B cell (primary cell): ENCODE measurements at regions not wholly inside any gene's neighbourhood (a gene's known extent, or its start where the extent isn't known, plus 50 kb on each side); places are given as distances from the start of the nearest gene placed in this dataset.

Experiments
- ATAC-seq: fragments of 200-7000 bp; cut with Tn5 transposase; one replicate; pipeline ENCODE4 v1.10.0; 2021; ENCODE audit warnings: low read depth, mild to moderate bottlenecking, moderate number of reproducible peaks, moderate library complexity
- CTCF ChIA-PET: fragments of 350-600 bp; sonication (Branson Sonifier 250); formaldehyde crosslinking; loops from one replicate; lab custom pipeline; 2021; ENCODE audit warnings: antibody characterized with exemption, inconsistent platforms; lab: Charles Lee
- POLR2A ChIA-PET: fragments of 350-600 bp; sonication (Branson Sonifier 250); formaldehyde crosslinking; loops from one replicate; lab custom pipeline; 2021; ENCODE audit warnings: antibody characterized with exemption; lab: Charles Lee
- DNase-seq: peaks from one replicate; pipeline ENCODE4 v3.0.0; 2013
- H2AFZ ChIP-seq: 2 replicates; pipeline ENCODE4 v1.6.1; 2012; ENCODE audit warnings: mild to moderate bottlenecking, low read depth, low read length; ENCODE audit not compliant: insufficient read depth, poor library complexity, severe bottlenecking
- H3K27ac ChIP-seq, 2 donors: 1 replicate in 1 of 2; 2 replicates in 1 of 2; pipeline ENCODE4 v1.5.1; 2012 to 2013; ENCODE audit warnings: low read length in 2 of 2, mild to moderate bottlenecking in 2 of 2, moderate library complexity in 1 of 2
- H3K27me3 ChIP-seq, 4 experiments: fragments of 200-600 bp in 1 of 4; sonication (generic) in 1 of 4; replicated peaks in 1 of 4; 1 replicate in 2 of 4; 2 replicates in 2 of 4; pipeline versions ENCODE4 v1.6.1 to v1.7.0; 2013 to 2016; ENCODE audit warnings: low read length in 3 of 4, mild to moderate bottlenecking in 2 of 4, mixed read lengths in 1 of 4, moderate library complexity in 1 of 4; ENCODE audit not compliant: insufficient read depth in 4 of 4, control insufficient read depth in 3 of 4; ENCODE audit errors: control extremely low read depth in 1 of 4
- H3K36me3 ChIP-seq, 2 experiments: replicated peaks in 1 of 2; 1 replicate in 1 of 2; 2 replicates in 1 of 2; pipeline versions ENCODE4 v1.6.1 to v1.7.1; 2013; ENCODE audit warnings: low read length in 1 of 2; ENCODE audit not compliant: insufficient read depth in 2 of 2, control insufficient read depth in 1 of 2; ENCODE audit errors: control extremely low read depth in 1 of 2, extremely low read depth in 1 of 2
- H3K4me1 ChIP-seq, 2 donors: fragments of 200-600 bp in 1 of 2; sonication (generic) in 1 of 2; 1 replicate in 1 of 2; 2 replicates in 1 of 2; pipeline versions ENCODE4 v1.5.1 to v1.6.1; 2013 to 2017; ENCODE audit warnings: low read length in 2 of 2; ENCODE audit not compliant: control insufficient read depth in 2 of 2, insufficient read depth in 2 of 2
- H3K4me2 ChIP-seq: replicated peaks from 2 replicates; pipeline ENCODE3; 2012; ENCODE audit warnings: mild to moderate bottlenecking, low read depth, low read length; ENCODE audit not compliant: poor library complexity, severe bottlenecking
- H3K4me3 ChIP-seq, 5 experiments: fragments of 200-600 bp in 1 of 5; sonication (generic) in 1 of 5; 1 replicate in 3 of 5; 2 replicates in 2 of 5; pipeline versions ENCODE4 v1.5.1 to v1.7.0; 2011 to 2016; ENCODE audit warnings: low read length in 4 of 5, mild to moderate bottlenecking in 4 of 5, low read depth in 2 of 5, control low read depth in 1 of 5, moderate library complexity in 1 of 5; ENCODE audit not compliant: insufficient read depth in 1 of 5; ENCODE audit errors: control extremely low read depth in 1 of 5, extremely low read depth in 1 of 5
- H3K79me2 ChIP-seq: fragments of 200-600 bp; sonication (generic); one replicate; pipeline ENCODE4 v1.6.0; 2016; ENCODE audit warnings: low read length; ENCODE audit not compliant: control insufficient read depth, insufficient read depth
- H3K9ac ChIP-seq: fragments of 200-600 bp; sonication (generic); 2 replicates; pipeline ENCODE4 v1.6.1; 2017; ENCODE audit warnings: mild to moderate bottlenecking, low read length, moderate library complexity
- H3K9me3 ChIP-seq, 3 donors: one replicate each; pipeline versions ENCODE4 v1.6.1 to v1.7.1; 2013; ENCODE audit warnings: low read length in 2 of 3; ENCODE audit not compliant: control insufficient read depth in 2 of 3, insufficient read depth in 1 of 3; ENCODE audit errors: control extremely low read depth in 1 of 3
- H4K20me1 ChIP-seq: 2 replicates; pipeline ENCODE4 v1.6.0; 2012; ENCODE audit warnings: mild to moderate bottlenecking, low read length; ENCODE audit not compliant: insufficient read depth, control insufficient read depth, poor library complexity, severe bottlenecking
- H3K27ac Mint-ChIP-seq: one replicate; pipeline ENCODE4 v1.8.0; 2021; ENCODE audit warnings: mixed read lengths
- H3K27me3 Mint-ChIP-seq: one replicate; pipeline ENCODE4 v1.8.0; 2021; ENCODE audit warnings: mixed read lengths
- H3K4me1 Mint-ChIP-seq: one replicate; pipeline ENCODE4 v1.8.0; 2021; ENCODE audit warnings: mixed read lengths
- H3K4me3 Mint-ChIP-seq: one replicate; pipeline ENCODE4 v1.8.0; 2021; ENCODE audit warnings: mixed read lengths
- H3K9me3 Mint-ChIP-seq: one replicate; pipeline ENCODE4 v1.8.0; 2022; ENCODE audit warnings: mixed read lengths; ENCODE audit not compliant: insufficient read depth
- CTCF ChIP-seq: fragments of 200-600 bp; IDR thresholded peaks from one replicate; pipeline ENCODE4 v1.8.0; 2022; ENCODE audit warnings: antibody characterized with exemption, mild to moderate bottlenecking
- EZH2 ChIP-seq: IDR thresholded peaks from 2 replicates; pipeline ENCODE4 v1.6.1; 2012; ENCODE audit warnings: borderline replicate concordance, low read depth, mild to moderate bottlenecking, moderate library complexity, low read length; ENCODE audit not compliant: insufficient read depth, poor library complexity, severe bottlenecking
- WGBS: methylation state at CpG from one replicate; pipeline ENCODE4 v1.1.5; 2013; ENCODE audit warnings: missing lambda C conversion rate; ENCODE audit not compliant: insufficient coverage; 5-methylcytosine and 5-hydroxymethylcytosine counted together
- intact Hi-C: fragments of 100-400 bp; cut with micrococcal nuclease; formaldehyde crosslinking; loops from one replicate; pipeline ENCODE4 v1.10.0; 2022

- no peak overlapping the region for H3K4me3 ChIP-seq
- no peaks in the 10 kb centered on the region for H4K20me1 ChIP-seq
- ATAC-seq (no peak), DNase-seq (no peak)
- CTCF ChIA-PET, result no interaction called here
- H3K4me1 Mint-ChIP-seq, result no peaks in the 10 kb centered on the region
- peaks cover 0 to 10% (median 1%) of the 10 kb centered on the region in 4 experiments for H3K27me3 ChIP-seq
- H3K27ac Mint-ChIP-seq, result no peak overlapping the region
- H3K9ac ChIP-seq, result no peak overlapping the region
- peaks cover 15% of the 10 kb centered on the region for H3K27me3 Mint-ChIP-seq
- no peaks in the 10 kb centered on the region for H3K79me2 ChIP-seq
- H3K9me3 Mint-ChIP-seq, result peaks cover 3% of the 10 kb centered on the region
- H3K27ac ChIP-seq, result no peak overlapping the region
- peaks cover 0 to 10% (median 0%) of the 10 kb centered on the region in 3 donors for H3K9me3 ChIP-seq
- 93% methylated on average over 2 of the region's 3 CpGs for WGBS
- H3K4me1 ChIP-seq, result no peaks in the 10 kb centered on the region
- no peak overlapping the region for H2AFZ ChIP-seq
- no peaks in the 10 kb centered on the region for H3K36me3 ChIP-seq
- POLR2A ChIA-PET, result no interaction called here
- no peak overlapping the region for H3K4me2 ChIP-seq
- intact Hi-C loops, result no loop called here
- TF ChIP-seq CTCF (no peak), EZH2 (no peak)
- H3K4me3 Mint-ChIP-seq, result no peak overlapping the region
These were observed 72.9 kb downstream of the ZNF783 start for GRCh38 chr7:149334930-149335329.

- Mint-ChIP-seq H3K4me3 (no peak overlapping the region), H3K27ac (no peak overlapping the region), H3K4me1 (no peaks in the 10 kb centered on the region), H3K9me3 (peaks cover 11% of the 10 kb centered on the region), H3K27me3 (peaks cover 17% of the 10 kb centered on the region)
- Histone ChIP-seq H3K9me3 (peaks cover 3 to 19% (median 18%) of the 10 kb centered on the region in 3 donors), H3K4me1 (no peaks in the 10 kb centered on the region), H3K36me3 (no peaks in the 10 kb centered on the region), H3K79me2 (no peaks in the 10 kb centered on the region), H2AFZ (no peak overlapping the region), H4K20me1 (no peaks in the 10 kb centered on the region), H3K4me2 (no peak overlapping the region), H3K4me3 (no peak overlapping the region), H3K27ac (no peak overlapping the region), H3K9ac (no peak overlapping the region), H3K27me3 (peaks cover 0 to 6% (median 0%) of the 10 kb centered on the region in 4 experiments)
- DNase-seq (no peak), ATAC-seq (no peak)
- POLR2A ChIA-PET, result no interaction called here
- TF ChIP-seq CTCF (no peak), EZH2 (no peak)
- WGBS, result 77% methylated on average over 2 of the region's 3 CpGs
- intact Hi-C loops, result no loop called here
- CTCF ChIA-PET, result no interaction called here
These were observed 86.9 kb downstream of the ZNF783 start for GRCh38 chr7:149348758-149349369.
